Upper lobe of right lung (tissue), 1 donor: ENCODE measurements at regions not wholly inside any gene's neighbourhood (a gene's known extent, or its start where the extent isn't known, plus 50 kb on each side); places are given as distances from the start of the nearest gene placed in this dataset.

ENCODE experiments used
- ATAC-seq: fragments of 200-7000 bp; cut with Tn5 transposase; one replicate; pipeline ENCODE4 v1.9.1; 2020; ENCODE audit warnings: mild to moderate bottlenecking, moderate library complexity
- DNase-seq: peaks from one replicate; pipeline ENCODE4 v3.0.0-alpha.2; 2020
- H3K27ac ChIP-seq: fragments of 200-600 bp; one replicate; pipeline ENCODE4 v1.8.0; 2022
- H3K27me3 ChIP-seq: fragments of 200-600 bp; one replicate; pipeline ENCODE4 v1.8.0; 2022; ENCODE audit warnings: mild to moderate bottlenecking
- H3K36me3 ChIP-seq: fragments of 200-600 bp; one replicate; pipeline ENCODE4 v1.8.0; 2022
- H3K4me1 ChIP-seq: fragments of 200-600 bp; one replicate; pipeline ENCODE4 v1.8.0; 2022
- H3K4me3 ChIP-seq: fragments of 200-600 bp; one replicate; pipeline ENCODE4 v1.8.0; 2022; ENCODE audit warnings: mild to moderate bottlenecking
- H3K9me3 ChIP-seq: fragments of 200-600 bp; one replicate; pipeline ENCODE4 v1.8.0; 2022
- intact Hi-C: fragments of 100-400 bp; cut with DNase I; formaldehyde crosslinking; loops from one replicate; pipeline ENCODE4 v1.11.0; 2022
- TF ChIP-seq, protein P1 (sequence below): fragments of 200-600 bp; IDR thresholded peaks from one replicate; pipeline ENCODE4 v1.8.0; 2022; ENCODE audit warnings: antibody characterized with exemption
- donor health status: DM: no; HTN: yes; CAD: no; lungs with severe emphysema.

DNA sequence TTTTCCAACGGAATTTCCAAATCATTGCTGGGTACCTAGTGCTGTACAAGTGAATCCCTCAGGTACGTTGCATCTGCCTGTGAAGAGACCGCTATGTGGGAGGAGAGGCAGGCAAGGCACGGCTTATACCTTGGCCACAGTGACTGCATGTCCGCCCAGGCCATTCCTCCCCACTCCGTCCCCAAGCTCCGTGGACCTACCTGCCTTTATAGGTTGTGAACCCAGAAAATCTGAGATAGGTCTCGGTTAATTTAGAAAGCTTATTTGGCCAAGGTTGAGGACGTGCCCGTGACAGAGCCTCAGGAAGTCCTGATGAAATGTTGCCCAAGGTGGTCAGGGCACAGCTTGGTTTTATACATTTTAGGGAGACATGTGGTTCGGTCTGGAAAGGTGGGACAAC lies 218.5 kb upstream of the TSHZ3 start:
- DNase-seq (no peak), ATAC-seq (no peak)
- Histone ChIP-seq H3K9me3 (no peaks in the 10 kb centered on the region), H3K4me1 (no peaks in the 10 kb centered on the region), H3K4me3 (no peak overlapping the region), H3K27ac (no peak overlapping the region), H3K36me3 (no peaks in the 10 kb centered on the region), H3K27me3 (no peaks in the 10 kb centered on the region)
- intact Hi-C loops = no loop called here
- TF ChIP-seq, protein P1, sequence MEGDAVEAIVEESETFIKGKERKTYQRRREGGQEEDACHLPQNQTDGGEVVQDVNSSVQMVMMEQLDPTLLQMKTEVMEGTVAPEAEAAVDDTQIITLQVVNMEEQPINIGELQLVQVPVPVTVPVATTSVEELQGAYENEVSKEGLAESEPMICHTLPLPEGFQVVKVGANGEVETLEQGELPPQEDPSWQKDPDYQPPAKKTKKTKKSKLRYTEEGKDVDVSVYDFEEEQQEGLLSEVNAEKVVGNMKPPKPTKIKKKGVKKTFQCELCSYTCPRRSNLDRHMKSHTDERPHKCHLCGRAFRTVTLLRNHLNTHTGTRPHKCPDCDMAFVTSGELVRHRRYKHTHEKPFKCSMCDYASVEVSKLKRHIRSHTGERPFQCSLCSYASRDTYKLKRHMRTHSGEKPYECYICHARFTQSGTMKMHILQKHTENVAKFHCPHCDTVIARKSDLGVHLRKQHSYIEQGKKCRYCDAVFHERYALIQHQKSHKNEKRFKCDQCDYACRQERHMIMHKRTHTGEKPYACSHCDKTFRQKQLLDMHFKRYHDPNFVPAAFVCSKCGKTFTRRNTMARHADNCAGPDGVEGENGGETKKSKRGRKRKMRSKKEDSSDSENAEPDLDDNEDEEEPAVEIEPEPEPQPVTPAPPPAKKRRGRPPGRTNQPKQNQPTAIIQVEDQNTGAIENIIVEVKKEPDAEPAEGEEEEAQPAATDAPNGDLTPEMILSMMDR = no peak

DNA sequence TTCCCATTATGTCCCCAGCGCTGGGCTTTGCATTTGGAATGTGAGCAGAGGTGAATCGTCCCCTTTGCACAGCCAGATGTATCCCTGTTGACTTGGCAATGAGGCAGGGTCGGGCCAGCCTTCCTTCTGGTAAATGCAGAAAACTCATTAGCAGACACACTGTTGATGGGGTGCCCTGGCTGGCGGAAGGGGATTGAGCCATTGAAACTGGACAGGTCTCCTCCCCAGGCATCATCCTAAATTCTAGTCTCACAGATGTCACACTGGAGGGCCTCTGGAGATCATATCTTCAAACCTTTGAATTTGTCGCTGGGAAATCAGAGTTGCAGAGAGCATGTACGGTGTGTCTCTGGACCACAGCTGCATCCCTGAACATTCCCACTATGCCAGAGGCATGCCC lies 219.5 kb upstream of the TSHZ3 start:
- intact Hi-C loops = no loop called here
- Histone ChIP-seq H3K27me3 (no peaks in the 10 kb centered on the region), H3K4me1 (no peaks in the 10 kb centered on the region), H3K4me3 (no peak overlapping the region), H3K9me3 (no peaks in the 10 kb centered on the region), H3K27ac (no peak overlapping the region), H3K36me3 (no peaks in the 10 kb centered on the region)
- DNase-seq (no peak), ATAC-seq (no peak)
- TF ChIP-seq, protein P1 = no peak

DNA sequence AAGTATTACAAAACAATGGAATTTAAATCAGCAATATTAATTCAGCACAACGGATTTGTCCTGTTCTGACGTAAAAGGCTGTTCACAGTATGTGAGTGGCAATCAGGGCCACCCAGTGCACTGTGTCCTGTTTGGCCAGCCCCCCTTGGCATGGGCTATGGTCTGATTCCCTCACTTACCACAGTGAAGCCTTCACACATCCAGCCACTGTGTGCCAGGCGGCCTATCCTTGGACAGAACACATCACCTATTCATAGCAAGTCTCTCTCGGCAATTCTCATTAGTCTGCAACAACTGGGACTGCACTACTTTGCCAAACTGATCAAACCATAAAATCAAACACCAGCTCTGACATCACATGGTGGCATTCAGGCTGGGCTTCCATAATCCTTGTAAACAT lies 221.5 kb upstream of the TSHZ3 start:
- ATAC-seq (no peak), DNase-seq (no peak)

DNA sequence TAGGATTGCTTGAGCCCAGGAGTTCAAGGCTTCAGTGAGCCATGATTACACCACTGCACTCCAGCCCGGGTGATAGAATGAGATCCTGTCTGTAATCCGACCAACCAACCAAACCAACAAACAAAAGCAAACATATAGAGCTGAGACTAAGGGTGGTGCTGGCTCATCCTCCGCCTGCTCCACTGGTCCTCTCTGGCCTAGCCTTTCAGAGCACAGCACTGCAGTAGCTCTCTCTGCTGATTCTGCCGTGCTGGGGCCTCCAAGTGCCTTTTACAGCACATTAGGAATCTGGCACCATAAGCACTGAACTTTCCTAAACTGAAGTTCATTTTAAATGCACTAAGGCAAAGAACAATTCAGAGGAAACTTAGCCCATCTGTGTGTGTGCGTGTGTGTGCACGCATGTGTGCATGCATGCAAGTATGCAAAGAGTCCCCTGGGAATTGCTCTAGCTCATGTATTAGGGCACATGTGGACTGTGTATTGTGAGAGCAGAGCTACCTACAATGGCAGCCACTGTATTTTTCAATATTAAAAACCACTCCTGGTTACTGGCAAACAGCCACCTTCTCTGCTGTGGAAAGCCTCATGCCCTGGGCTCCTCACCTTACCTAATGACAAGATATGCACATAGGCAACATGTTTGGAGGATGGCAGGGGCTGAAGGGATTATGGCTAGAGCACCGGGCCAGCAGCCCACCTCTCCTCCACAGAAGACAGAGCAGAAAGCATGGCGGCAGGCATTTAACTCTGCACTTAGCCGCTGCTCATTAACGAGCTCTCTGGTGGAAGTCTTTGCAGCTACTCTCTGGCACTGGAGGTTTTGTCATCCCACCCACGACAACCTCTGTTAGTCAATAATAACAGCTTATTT lies 223.1 kb upstream of the TSHZ3 start:
- Histone ChIP-seq H3K27ac (no peak overlapping the region), H3K27me3 (no peaks in the 10 kb centered on the region), H3K36me3 (no peaks in the 10 kb centered on the region), H3K4me1 (no peaks in the 10 kb centered on the region), H3K4me3 (no peak overlapping the region), H3K9me3 (no peaks in the 10 kb centered on the region)
- ATAC-seq = no peak
- TF ChIP-seq, protein P1 = no peak
- DNase-seq = no peak
- intact Hi-C loops = no loop called here

More for the DNA sequence above, 221.5 kb upstream of the TSHZ3 start:
- H3K27me3 ChIP-seq = no peaks in the 10 kb centered on the region
- TF ChIP-seq, protein P1 = no peak
- H3K27ac ChIP-seq = no peak overlapping the region
- no peak overlapping the region for H3K4me3 ChIP-seq
- no peaks in the 10 kb centered on the region for H3K4me1 ChIP-seq
- H3K36me3 ChIP-seq = no peaks in the 10 kb centered on the region
- H3K9me3 ChIP-seq = no peaks in the 10 kb centered on the region
- intact Hi-C loops = no loop called here

DNA sequence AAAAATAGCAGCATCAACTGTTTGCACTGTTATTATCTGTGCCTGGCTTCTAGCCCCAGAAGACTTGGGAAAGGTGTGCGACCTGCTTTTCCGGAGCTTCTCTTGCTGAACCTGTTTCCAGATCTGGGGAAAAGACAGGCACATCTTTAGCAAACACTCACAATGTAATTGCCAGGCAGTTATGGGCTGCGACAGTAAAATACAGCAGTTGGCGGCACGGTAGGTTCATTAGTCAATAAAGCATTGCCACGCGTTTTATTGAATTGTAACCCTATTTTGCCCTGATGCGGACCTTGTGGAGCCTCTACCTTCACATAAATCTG lies 223.7 kb upstream of the TSHZ3 start:
- TF ChIP-seq, protein P1 = no peak
- intact Hi-C loops = no loop called here
- Histone ChIP-seq H3K27me3 (no peaks in the 10 kb centered on the region), H3K27ac (no peak overlapping the region), H3K4me1 (no peaks in the 10 kb centered on the region), H3K9me3 (no peaks in the 10 kb centered on the region), H3K4me3 (no peak overlapping the region), H3K36me3 (no peaks in the 10 kb centered on the region)
- ATAC-seq (no peak), DNase-seq (no peak)
